ENCODE measurements at regions not wholly inside any gene's neighbourhood (a gene's known extent, or its start where the extent isn't known, plus 50 kb on each side); places are given as distances from the start of the nearest gene placed in this dataset.

DNA sequence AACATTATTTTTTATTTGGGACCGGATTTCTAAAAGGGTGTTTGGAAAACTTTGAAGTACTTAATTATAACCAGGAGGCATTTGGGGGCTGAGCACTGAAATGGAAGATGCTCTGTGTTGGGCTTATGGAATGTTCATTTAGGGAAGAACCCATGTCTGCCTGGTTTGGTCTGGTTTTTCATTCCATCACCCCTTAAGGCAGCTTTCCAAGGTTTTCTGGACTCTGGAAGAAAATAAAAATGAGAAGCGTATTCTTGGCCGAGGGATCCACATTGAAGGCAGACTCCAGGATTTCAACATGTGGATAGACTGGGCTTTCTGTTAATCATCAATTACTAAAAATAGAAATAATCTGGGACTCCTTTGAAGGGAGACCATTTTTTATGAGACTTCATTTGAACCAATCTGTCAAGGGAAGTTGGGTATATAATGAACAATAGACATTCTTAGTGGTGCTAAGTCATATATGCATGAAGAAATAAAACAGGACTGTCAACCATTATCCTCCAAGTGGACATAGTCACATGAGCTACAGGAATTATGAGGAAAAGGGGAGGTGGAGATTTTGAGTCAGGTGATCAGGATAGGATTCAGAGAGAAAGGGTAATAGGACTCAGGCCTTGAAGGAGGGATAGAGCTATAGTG lies 270.5 kb upstream of the ADAMTS9 start:
- DNase-seq (ENCODE audit: low read depth in 3 of 3, low spot score in 2 of 3): no peak

DNA sequence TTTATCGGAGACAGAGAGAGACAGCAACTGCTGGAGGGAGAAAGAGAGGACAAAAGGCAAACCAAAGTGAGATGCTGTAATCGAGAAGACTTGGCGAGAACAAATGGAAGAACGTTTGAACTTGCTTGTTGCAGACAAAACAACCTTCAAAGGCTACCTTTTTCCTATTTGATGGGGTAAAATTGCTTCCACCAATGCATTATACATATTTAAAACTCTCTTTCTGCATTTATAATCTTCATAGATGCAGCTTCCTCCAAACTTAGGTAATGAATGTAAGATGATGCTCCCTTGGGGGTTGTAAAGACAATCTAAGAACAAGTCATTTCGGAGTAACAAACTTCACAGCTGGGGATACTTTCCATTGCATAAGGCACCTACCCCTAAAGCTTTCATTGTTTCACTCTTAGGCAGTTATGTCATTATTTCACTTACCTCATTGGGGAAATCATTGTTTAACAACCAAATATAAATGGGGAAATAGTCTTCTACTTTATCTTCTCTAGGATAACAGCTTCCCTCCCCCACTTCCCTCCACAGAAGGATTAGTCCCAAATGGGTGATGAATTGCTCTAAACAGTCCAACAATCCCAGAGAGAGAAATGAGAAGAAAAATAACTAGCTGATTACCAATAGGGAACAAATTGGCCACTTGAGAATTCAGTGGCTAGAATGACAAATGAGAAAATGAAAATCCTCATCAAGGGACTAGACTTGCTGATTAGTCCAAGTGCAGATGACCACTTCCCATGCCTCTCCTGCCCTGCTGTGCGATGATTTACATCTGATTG lies 269.8 kb upstream of the ADAMTS9 start:
- DNase-seq (ENCODE audit: low read depth in 3 of 3, low spot score in 2 of 3): no peak

DNA sequence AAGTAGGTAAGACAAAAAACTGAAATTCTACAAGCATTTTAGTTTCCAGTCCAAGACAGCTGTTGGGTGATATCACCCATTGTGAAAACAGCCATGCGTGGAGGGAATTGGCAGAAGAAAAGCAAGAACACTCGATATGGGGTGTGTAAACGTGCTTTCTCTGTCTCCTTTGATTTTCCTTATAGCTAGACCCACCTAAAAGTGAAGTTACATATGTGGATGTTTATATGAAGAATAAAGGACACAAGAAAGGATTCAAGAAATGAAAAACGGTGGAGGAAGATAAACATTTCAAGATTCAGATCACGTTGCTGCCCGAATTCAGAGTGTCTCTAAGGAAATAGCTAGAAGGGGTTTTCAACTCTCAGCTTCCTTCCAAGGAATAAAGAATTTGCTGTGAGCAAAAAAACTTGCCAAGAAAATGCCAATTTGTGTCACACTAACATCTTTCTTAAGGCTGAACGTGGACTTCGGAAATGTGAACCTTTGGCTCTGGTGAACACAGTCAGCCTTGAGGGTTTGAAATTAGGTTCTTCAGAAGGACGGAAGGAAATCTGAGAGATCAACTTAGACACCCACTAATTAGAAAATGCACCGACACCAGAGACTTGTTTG lies 269.0 kb upstream of the ADAMTS9 start:
- no peak for DNase-seq (ENCODE audit: low read depth in 3 of 3, low spot score in 2 of 3)

DNA sequence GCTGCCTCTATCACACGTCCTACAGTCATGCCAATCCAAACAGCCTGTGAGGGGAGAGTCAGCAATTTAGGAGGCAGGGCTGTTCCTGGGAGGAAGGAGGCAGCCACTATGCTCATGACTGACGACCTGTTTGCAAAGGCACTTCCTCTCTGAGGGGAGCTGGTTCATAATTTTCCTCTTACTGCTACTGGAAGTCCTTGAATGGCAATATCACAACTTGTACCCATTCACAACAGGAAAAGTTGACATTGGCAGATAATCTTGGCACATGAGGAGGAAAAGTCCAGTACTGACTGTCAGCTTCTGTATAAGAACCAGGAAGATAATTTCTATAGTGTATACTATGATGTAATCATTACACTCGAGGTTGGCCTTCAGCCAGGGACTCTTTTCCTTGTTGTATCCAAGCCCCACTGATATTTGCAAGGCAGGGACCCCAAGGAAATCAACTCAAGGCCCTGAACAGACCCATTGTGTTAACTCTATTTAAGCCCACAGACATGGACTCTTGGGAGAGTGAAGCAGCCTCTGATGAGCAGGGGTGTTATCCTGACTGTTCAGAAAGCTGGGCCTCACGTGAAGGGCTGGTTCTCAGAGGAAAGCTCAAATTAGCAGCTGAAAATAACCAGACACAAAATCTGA lies 267.3 kb upstream of the ADAMTS9 start:
- no peak for DNase-seq (ENCODE audit: low read depth in 3 of 3, low spot score in 2 of 3)

DNA sequence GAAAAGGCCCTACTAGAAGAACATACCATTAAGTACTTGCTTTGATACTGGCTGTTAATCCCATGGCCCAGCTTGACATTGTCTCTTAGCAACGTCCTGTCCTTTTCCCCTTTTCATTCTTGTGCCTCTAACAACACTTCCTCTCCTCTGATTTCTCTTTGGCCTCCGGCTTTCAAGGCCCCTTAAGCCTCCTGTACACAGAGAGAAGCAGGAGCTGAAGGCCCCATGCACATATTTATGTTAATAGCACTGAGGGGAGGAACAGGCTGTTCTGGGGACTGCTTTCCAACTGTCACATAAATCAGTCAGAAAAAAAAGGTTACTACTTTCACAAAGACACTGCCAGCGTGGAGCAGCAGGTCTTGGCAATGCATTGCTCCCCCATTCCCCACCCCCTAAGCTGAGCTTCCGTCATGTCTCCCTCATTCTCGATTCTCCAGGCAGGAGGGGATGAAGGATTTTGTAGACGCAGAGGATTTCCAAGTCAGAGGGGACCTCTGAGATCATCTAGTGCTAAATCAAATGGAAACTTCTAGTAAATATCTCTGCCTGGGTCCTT lies 257.4 kb upstream of the ADAMTS9 start:
- DNase-seq (ENCODE audit: low read depth in 3 of 3, low spot score in 2 of 3): peak; percentile 64 to 72 (median 69)

DNA sequence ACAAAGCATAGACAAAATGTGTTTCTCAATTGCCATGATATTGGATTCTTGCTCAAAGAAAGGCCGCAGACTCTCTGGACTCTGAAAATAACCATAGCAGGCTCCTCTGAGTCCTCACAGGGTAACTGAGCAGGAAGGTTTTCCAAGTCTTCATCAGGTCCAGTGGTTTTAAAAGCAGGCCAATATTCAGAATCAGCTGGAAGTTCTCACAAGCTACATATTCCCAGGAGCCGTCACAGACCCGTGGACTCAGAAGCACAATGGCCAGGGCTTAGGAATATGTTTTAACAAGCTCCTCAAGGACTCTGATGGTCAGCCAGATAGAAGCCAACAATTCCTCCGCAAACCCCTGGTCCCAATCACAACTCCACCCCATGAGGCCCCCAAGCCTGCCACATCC lies 256.1 kb upstream of the ADAMTS9 start:
- DNase-seq (ENCODE audit: low read depth in 3 of 3, low spot score in 2 of 3): no peak

DNA sequence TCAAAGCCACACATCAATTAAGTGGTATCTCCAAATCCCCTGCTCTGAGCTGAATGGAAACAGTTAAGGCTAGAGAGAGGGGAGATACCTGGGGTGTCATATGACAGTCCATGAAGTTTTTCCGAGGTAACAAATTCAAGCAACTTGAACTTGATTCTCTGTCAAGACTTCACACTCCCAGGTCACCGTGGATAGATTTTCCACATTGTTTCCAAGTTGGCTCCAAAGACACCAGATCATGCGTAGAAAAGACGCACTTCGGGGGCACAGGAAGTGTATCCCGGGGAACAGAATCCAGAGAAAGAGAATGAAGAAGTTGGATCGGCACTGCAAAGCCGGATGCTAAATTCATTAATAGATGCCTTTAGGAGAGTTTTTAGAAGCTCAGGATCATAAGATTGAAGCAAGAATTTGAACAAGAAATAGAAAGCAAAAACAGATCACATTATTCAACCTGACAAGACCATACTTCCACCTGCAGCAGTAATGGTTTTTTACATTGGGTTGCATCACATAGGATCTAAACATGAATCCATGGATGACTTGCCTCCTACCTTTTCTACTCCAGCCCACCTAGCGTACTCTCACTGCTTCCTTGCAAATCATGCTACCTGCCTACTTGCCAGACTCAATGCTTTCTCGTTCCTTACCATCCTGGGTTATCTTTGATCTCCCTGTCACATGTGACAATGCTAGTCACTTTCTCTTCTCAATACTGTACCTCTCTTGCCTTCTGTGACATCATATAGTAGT lies 253.0 kb upstream of the ADAMTS9 start:
- no peak for DNase-seq (ENCODE audit: low read depth in 3 of 3, low spot score in 2 of 3)

DNA sequence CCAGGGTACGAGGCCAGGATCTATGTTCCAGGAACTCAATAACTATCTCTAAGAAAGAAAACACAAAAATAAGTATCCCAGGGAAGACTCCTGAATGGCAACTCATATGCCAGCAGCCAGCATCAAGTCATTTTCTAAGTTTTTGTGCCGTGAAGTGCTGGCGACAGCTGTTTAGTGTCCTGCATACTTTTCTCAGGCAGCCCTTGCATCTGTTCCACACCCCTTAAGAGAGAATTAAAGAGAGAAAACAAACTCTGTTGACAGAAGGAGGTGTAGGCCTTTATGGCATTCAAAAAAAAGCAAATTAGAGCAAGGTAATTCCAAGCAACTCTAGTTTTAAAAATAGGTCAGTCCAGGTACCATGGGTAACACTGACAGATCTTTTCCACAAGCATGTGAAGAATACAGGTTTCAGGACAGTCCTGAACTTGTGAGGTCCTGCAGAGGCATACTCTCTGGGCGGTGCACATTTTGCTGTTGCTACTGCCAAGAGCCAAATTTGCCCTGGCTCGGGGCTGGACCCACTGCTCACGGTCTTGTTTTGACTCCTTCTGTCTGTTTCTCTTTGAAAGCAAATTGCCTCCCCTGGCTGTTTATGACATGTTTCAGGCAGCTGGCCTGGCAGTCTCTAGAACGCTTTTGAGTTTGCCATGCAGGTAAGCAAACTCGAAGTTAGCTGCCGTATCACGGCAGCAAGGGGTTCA lies 252.1 kb upstream of the ADAMTS9 start:
- no peak for DNase-seq (ENCODE audit: low read depth in 3 of 3, low spot score in 2 of 3)

DNA sequence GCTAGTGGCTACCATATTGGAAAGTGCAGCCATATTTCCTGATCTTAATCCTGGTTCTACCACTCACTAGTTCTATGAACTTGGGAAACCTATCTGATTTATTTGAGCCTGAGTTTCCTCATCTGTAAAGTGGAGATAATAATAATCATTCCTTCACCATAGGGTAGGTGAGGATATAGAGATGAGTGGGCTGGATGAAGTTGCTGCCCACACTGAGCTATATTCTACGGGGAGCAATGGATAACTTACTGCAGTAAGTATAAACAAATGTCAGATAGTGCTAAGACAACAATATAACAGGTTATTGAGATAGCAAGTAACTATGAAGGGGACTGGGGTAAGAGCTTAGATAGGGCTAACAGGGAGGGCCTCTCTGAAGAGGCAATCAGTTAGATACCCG lies 251.5 kb upstream of the ADAMTS9 start:
- DNase-seq (ENCODE audit: low read depth in 3 of 3, low spot score in 2 of 3): no peak

DNA sequence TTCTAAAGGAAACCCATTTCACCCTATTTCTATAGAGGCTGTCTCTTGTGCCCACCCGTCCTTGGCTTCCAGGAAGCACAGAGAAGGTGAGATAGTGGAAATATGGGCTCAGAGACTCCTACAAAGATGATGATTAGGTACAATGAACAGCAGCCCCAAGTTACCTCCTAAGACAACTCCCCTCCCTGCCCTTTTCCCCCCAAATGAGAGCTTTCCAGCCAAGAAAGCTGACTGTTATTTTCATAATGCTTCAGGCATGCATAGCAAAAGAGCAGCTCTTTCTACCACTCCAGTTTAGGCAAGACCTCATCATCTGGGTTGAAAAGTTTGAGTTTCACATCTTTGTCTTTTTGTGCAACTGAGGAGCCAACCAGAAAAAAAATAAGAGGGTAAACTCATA lies 248.8 kb upstream of the ADAMTS9 start:
- no peak for DNase-seq (ENCODE audit: low read depth in 3 of 3, low spot score in 2 of 3)

DNA sequence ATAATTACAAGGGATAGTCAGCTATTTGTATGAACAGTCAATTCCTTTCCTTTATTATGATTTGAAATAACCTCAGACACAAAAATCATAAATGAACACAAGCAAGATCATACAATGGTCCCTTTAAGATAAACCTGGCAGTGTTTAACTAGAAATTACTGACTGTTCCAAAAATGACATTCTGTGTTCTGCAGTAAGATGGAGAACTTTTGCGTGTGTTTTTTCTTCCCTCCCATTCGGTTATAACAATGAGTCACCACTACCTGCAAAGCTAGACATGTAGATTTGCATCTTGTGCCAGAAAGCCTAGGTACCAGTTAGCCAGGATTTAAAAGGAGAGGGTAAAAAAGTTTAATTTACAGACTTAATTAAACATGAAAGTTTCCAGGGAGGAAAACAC lies 248.2 kb upstream of the ADAMTS9 start:
- no peak for DNase-seq (ENCODE audit: low read depth in 3 of 3, low spot score in 2 of 3)

DNA sequence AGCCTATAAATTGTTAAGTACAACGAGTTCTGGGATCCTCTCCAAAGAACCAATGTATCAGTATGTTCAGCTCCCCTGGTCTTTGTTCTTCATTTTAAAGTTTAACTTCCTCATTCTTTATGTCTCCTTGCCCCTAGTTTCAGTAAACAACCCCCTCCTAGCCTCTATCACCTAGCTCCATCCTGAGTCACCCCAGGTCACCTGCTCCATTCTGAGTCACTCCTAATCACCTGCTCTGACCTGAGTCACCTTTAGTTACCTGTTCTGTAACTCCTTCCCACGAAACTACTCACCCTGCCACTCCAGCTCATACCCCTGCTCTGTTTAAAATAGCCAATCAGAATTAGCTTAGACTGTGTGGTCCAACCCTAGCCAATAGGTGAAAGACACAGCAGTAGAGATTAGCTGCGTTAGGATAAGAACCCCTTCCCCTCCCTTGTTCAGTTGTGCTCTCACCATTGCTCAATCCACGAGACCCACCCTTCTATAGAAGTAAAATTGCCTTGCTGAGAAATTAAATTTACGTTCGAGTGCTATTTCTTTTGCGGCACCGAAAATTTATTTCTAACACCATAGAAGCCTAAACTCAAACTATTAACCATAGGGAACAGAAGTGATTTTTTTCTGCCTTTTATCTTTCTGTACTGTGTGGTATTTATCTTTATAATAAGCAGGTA lies 245.0 kb upstream of the ADAMTS9 start:
- DNase-seq (ENCODE audit: low read depth in 3 of 3, low spot score in 2 of 3): no peak

DNA sequence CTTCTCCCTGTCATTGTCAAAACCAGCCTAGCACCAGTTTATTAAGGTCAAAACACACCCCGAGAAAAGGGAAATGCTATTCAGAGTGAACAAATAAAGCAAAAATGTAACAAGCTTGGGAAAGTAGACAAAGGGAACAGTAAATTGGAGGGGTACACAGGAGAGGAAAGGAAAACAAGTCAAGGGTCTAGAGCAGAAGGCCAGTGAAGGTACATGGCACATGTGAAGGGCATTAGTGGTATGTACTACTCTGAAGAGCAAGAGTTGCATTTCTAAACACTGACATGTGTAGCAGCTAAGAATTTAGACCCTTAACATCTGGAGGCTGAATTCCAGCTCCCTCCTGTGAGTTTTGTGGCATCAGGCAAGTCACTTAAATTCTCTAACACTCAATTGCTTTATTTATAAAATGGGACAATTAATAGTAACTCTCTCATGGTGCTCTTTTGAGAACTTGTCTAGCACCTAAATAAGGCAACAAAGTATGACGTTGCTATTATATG lies 244.3 kb upstream of the ADAMTS9 start:
- DNase-seq (ENCODE audit: low read depth in 3 of 3, low spot score in 2 of 3): no peak

DNA sequence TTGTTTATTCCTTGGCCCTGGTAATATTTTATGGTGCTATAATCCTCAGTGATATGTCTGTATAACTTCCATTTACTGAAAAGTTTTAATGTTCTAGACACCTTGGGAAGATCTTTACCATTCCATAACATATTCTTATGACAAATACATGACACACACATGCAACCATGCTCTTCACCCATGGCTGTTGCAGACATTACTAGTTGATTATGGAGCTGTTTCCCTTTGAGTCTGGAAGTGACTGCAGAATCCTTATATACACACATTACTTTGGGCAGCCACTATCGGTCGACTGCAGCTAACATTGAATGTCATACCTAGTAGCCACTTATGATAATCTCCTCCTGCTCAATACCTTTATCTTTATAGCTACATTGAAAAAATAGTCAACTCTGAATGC lies 243.1 kb upstream of the ADAMTS9 start:
- no peak for DNase-seq (ENCODE audit: low read depth in 3 of 3, low spot score in 2 of 3)

DNA sequence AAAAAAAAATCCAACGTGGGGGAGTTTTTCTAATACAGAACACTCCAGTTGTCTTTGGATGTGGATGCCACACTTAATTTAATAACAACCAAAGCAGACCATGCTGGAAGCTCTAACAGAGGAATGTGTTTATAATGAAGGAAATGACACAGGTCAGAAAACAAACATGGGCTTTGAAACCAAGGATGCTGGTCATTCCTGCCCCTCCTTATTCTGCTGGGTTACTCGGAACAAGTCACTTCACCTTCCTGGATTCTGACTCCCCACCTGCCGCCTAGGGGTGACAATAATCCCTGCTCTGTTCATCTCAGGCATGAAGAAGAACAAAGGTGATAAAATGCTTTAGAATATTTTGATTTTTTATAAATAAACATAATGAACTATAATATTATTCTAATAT lies 240.9 kb upstream of the ADAMTS9 start:
- DNase-seq (ENCODE audit: low read depth in 3 of 3, low spot score in 2 of 3): no peak

DNA sequence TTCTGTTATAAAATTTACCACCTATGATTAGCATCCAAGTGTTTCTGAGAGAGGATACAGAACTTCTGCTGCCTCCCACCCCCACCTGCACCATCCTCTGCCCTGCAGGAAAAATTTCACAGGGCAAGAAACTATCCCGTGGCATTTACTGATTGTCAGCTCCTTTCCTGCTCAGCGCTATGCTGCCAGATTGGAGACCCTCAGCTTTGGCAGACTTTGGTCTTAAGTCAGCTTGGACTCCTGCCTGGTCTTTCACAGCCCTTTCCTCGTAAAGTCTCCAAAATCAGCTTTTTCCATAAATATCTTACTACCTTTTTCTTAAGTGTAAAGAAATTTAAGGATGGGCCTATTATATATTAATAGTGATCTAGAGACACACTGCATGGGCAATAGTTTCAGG lies 239.9 kb upstream of the ADAMTS9 start:
- no peak for DNase-seq (ENCODE audit: low read depth in 3 of 3, low spot score in 2 of 3)

DNA sequence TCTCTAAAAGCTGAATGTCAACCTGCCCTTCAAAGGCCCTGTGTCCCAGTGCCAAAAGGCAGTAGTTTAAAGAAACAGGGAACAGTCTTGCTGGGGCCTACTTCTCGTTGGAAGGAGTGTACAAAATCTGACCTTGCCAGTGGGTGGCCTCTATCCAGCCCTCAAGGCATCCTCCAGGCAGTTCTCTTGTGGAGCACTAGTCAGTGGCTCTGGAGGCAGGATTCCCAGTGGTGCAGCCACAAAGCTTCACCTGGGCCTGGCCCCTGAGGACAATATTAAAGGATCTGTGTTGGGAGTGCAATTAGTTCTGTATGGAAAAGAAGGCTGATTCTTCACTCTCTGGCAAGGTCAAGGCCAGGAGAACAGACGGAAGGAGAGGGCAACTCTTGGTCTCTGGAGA lies 237.8 kb upstream of the ADAMTS9 start:
- no peak for DNase-seq (ENCODE audit: low read depth in 3 of 3, low spot score in 2 of 3)

DNA sequence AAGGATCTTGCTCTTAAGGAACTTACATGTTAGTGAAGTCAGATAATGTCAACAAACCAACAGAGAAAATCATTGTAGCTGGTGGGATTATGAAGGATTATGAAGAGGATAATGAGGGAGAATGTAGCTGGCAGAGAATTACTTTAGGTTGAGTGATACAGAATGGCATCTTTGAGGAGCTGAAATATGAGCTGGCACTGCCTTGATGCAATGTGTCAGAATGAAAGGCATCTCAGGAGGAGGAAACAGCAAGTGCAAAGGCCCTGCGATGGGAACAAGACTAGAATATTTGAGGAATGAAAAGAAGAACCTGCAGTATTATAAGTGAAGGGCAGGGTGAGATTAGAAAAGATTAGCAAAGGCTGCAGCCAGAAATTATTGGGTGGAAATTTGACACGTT lies 237.2 kb upstream of the ADAMTS9 start:
- DNase-seq (ENCODE audit: low read depth in 3 of 3, low spot score in 2 of 3): no peak

DNA sequence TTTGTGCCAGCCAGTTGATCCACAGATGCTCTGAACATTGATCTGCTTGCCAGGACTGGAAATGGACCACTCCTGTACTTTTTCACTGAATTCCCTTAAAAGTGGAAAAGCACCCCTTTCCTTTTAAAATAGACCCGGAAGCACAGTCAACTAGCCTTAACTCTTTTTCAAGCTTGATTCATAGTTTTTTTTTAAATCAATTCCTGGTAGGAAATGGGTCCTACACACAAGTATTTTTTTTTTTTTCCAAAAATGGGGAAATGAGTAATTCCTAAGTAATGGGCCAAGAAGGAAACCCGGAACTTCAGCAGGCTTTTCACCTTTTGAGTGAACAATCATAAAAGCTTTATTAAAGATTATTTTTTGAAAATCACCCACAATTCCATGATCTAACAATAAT lies 234.4 kb upstream of the ADAMTS9 start:
- no peak for DNase-seq (ENCODE audit: low read depth in 3 of 3, low spot score in 2 of 3)
